PC-9 (cell line): ENCODE measurements at regions not wholly inside any gene's neighbourhood (a gene's known extent, or its start where the extent isn't known, plus 50 kb on each side); places are given as distances from the start of the nearest gene placed in this dataset.

Experiments
- BruUV-seq: library from RNA; stranded (reverse); fragments of 400-500 nt; replicated peaks from 2 replicates; lab custom pipeline; 2021; lab: Mats Ljungman, UMichigan
- CTCF ChIA-PET: fragments of 300-600 bp; sonication (Branson Sonifier 250); formaldehyde crosslinking; loops from one replicate; lab custom pipeline; 2022; ENCODE audit warnings: antibody characterized with exemption; lab: Charles Lee
- POLR2A ChIA-PET: fragments of 300-600 bp; sonication (Branson Sonifier 250); formaldehyde crosslinking; loops from one replicate; lab custom pipeline; 2022; ENCODE audit warnings: antibody characterized with exemption; ENCODE audit not compliant: unreplicated experiment; lab: Charles Lee
- DNase-seq, 2 experiments: peaks; one replicate each; pipeline versions ENCODE4 v3.0.0 to v3.0.0-alpha.2; 2015 to 2022; ENCODE audit warnings: mixed read lengths in 1 of 2
- H2AFZ ChIP-seq: fragments of 200-600 bp; sonication (generic); 2 replicates; pipeline ENCODE4 v1.8.1; 2017; ENCODE audit warnings: antibody characterized with exemption
- H3F3A ChIP-seq: fragments of 200-600 bp; sonication (generic); 2 replicates; pipeline ENCODE4 v1.8.1; 2017; ENCODE audit warnings: antibody characterized with exemption, mild to moderate bottlenecking, low read depth; ENCODE audit not compliant: insufficient read depth
- H3K27ac ChIP-seq: fragments of 200-600 bp; sonication (generic); 2 replicates; pipeline ENCODE4 v1.6.1; 2016; ENCODE audit warnings: mixed run types
- H3K27me3 ChIP-seq: fragments of 200-600 bp; sonication (generic); 2 replicates; pipeline ENCODE4 v1.6.1; 2016; ENCODE audit warnings: low read depth, mixed run types; ENCODE audit not compliant: insufficient read depth
- H3K36me3 ChIP-seq: fragments of 200-600 bp; sonication (generic); 2 replicates; pipeline ENCODE4 v1.6.1; 2016; ENCODE audit warnings: low read depth, mixed run types
- H3K4me1 ChIP-seq: fragments of 200-600 bp; sonication (generic); replicated peaks from 2 replicates; pipeline ENCODE4 v1.6.1; 2016; ENCODE audit warnings: mixed run types; ENCODE audit not compliant: insufficient read depth
- H3K4me2 ChIP-seq: fragments of 200-600 bp; sonication (generic); 2 replicates; pipeline ENCODE4 v1.6.1; 2017; ENCODE audit warnings: mixed run types
- H3K4me3 ChIP-seq: fragments of 200-600 bp; sonication (generic); 2 replicates; pipeline ENCODE4 v1.6.1; 2016; ENCODE audit warnings: mixed run types
- H3K79me2 ChIP-seq: fragments of 200-600 bp; sonication (generic); 2 replicates; pipeline ENCODE4 v1.6.1; 2017; ENCODE audit warnings: low read depth, mixed run types
- H3K9me2 ChIP-seq: fragments of 200-600 bp; sonication (generic); 2 replicates; pipeline ENCODE4 v1.8.1; 2017; ENCODE audit warnings: mild to moderate bottlenecking; ENCODE audit not compliant: insufficient read depth
- H3K9me3 ChIP-seq: fragments of 200-600 bp; sonication (generic); 2 replicates; pipeline ENCODE4 v1.8.1; 2016; ENCODE audit warnings: low read depth; ENCODE audit not compliant: insufficient read depth
- H4K20me1 ChIP-seq: fragments of 200-600 bp; sonication (generic); 2 replicates; pipeline ENCODE4 v1.8.1; 2017; ENCODE audit not compliant: insufficient read depth
- EZH2 ChIP-seq: fragments of 200-600 bp; sonication (generic); IDR thresholded peaks from 2 replicates; pipeline ENCODE4 v1.8.0; 2017; ENCODE audit warnings: antibody characterized with exemption, low read depth
- intact Hi-C: fragments of 100-400 bp; cut with micrococcal nuclease; formaldehyde crosslinking; loops from one replicate; pipeline ENCODE4 v1.10.0; 2022; ENCODE audit not compliant: unreplicated experiment
- TF ChIP-seq, protein P1 (sequence below): fragments of 200-600 bp; sonication (generic); conservative IDR thresholded peaks from 2 replicates; pipeline ENCODE4 v1.6.1; 2017; ENCODE audit warnings: mixed run types, antibody characterized with exemption, mild to moderate bottlenecking, moderate library complexity

DNA sequence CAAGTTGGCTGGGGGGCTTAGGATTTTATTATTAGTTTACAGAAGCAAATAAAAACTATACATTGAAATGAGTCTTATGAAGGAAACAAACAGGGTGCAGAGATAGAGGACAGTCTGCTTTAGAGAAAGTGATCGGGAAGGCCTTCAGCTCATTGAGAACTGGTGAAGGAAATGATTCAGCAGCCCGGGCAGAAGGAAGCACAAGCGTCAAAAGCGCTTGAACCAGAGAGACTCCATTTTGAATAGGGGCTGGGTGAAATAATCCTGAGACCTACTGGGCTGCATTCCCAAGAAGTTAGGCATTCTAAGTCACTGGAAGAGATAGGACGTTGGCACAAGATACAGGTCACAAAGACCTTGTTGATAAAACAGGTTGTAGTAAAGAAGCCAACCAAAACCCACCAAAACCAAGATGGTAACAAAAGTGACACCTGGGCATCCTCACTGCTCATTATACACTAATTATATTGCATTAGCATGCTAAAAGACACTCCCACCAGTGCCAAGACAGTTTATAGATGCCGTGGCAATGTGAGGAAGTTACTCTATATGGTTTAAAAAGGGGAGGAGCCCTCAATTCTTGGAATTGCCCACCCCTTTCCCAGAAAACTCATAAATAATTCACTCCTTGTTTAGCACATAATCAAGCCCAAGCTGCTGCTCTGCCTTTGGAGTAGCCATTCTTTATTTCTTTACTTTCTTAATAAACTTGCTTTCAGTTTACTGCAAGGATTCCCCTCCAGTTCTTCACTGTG, 83.1 kb upstream of the MPP7 start:
- DNase-seq: no peak
- Histone ChIP-seq H3K4me2 (no peak overlapping the region), H4K20me1 (no peaks in the 10 kb centered on the region), H3K9me2 (no peaks in the 10 kb centered on the region), H3K36me3 (no peaks in the 10 kb centered on the region), H3K27ac (no peak overlapping the region), H3K27me3 (peaks cover 7% of the 10 kb centered on the region; the same call in 1 of the 2 replicates), H3K4me1 (no peaks in the 10 kb centered on the region), H3K79me2 (no peaks in the 10 kb centered on the region), H3F3A (no peaks in the 10 kb centered on the region), H3K4me3 (no peak overlapping the region), H2AFZ (no peak overlapping the region), H3K9me3 (no peaks in the 10 kb centered on the region)
- no TSS peak for BruUV-seq
- intact Hi-C loops: no loop called here
- CTCF ChIA-PET: no interaction called here
- TF ChIP-seq, protein P1, sequence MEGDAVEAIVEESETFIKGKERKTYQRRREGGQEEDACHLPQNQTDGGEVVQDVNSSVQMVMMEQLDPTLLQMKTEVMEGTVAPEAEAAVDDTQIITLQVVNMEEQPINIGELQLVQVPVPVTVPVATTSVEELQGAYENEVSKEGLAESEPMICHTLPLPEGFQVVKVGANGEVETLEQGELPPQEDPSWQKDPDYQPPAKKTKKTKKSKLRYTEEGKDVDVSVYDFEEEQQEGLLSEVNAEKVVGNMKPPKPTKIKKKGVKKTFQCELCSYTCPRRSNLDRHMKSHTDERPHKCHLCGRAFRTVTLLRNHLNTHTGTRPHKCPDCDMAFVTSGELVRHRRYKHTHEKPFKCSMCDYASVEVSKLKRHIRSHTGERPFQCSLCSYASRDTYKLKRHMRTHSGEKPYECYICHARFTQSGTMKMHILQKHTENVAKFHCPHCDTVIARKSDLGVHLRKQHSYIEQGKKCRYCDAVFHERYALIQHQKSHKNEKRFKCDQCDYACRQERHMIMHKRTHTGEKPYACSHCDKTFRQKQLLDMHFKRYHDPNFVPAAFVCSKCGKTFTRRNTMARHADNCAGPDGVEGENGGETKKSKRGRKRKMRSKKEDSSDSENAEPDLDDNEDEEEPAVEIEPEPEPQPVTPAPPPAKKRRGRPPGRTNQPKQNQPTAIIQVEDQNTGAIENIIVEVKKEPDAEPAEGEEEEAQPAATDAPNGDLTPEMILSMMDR: no peak
- no peak for TF ChIP-seq EZH2
- POLR2A ChIA-PET: no interaction called here

DNA sequence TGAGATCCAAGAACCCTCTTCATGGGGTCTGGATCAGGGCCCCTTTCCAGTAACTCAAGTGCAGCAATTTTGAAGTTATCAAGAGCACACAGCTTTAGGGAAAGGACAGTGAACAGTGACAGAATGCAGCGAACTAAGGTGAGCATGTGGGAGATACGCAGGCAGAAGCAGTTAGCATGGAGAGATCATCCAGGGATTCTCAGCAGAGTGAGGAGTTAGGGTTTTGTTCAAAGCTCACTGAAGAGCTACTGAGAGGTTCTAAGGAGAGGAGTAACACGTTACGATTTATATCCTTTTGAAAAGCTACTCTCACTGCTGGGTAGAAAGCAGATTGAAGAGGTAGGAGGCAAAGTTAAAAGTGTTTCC, 83.6 kb upstream of the MPP7 start:
- POLR2A ChIA-PET: no interaction called here
- H3K4me3 ChIP-seq: no peak overlapping the region
- intact Hi-C loops: no loop called here
- no peaks in the 10 kb centered on the region for H3K9me3 ChIP-seq
- H3K36me3 ChIP-seq: no peaks in the 10 kb centered on the region
- no peaks in the 10 kb centered on the region for H3K9me2 ChIP-seq
- DNase-seq: no peak
- no peak for TF ChIP-seq EZH2
- TF ChIP-seq, protein P1: no peak
- H3K27ac ChIP-seq: no peak overlapping the region
- BruUV-seq: no TSS peak
- H3F3A ChIP-seq: no peaks in the 10 kb centered on the region
- CTCF ChIA-PET: no interaction called here
- no peaks in the 10 kb centered on the region for H3K79me2 ChIP-seq
- H4K20me1 ChIP-seq: no peaks in the 10 kb centered on the region
- no peaks in the 10 kb centered on the region for H3K4me1 ChIP-seq
- peaks cover 7% of the 10 kb centered on the region; the same call in 1 of the 2 replicates for H3K27me3 ChIP-seq
- no peak overlapping the region for H3K4me2 ChIP-seq
- no peak overlapping the region for H2AFZ ChIP-seq

DNA sequence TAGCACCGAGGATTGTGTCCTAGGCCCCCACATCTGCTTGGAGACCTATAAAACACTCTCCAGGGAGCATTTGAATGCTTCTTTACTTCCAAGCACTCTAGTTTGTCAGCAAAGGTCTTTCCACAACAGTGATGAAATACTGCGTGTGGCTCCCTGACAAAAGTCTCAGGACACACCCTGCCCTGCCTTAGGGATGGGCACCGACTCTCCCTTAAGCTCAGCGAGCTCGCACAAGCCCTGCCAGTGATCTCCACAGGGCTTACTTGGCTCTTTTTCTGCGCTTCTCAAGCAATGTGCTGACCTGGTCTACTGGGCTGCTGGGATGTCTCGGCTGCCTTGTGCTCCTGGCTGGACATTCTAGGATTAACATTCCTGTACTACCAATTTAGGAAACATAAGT, 84.3 kb upstream of the MPP7 start:
- ChIA-PET CTCF (no interaction called here), POLR2A (no interaction called here)
- Histone ChIP-seq H3K4me1 (no peaks in the 10 kb centered on the region), H3K9me2 (no peaks in the 10 kb centered on the region), H3K27me3 (peaks cover 7% of the 10 kb centered on the region; the same call in 1 of the 2 replicates), H4K20me1 (no peaks in the 10 kb centered on the region), H3K9me3 (no peaks in the 10 kb centered on the region), H3K4me3 (no peak overlapping the region), H3K36me3 (no peaks in the 10 kb centered on the region), H3K4me2 (no peak overlapping the region), H3F3A (no peaks in the 10 kb centered on the region), H2AFZ (no peak overlapping the region), H3K27ac (no peak overlapping the region), H3K79me2 (no peaks in the 10 kb centered on the region)
- TF ChIP-seq, protein P1: no peak
- TF ChIP-seq EZH2: no peak
- intact Hi-C loops: no loop called here
- no peak for DNase-seq
- BruUV-seq: no TSS peak
